ENCODE measurements at regions not wholly inside any gene's neighbourhood (a gene's known extent, or its start where the extent isn't known, plus 50 kb on each side); places are given as distances from the start of the nearest gene placed in this dataset.

GRCh38 chr6:134523903-134524650, 206.2 kb upstream of the SGK1 start:
- no peak for DNase-seq (ENCODE audit: low spot score)

DNA sequence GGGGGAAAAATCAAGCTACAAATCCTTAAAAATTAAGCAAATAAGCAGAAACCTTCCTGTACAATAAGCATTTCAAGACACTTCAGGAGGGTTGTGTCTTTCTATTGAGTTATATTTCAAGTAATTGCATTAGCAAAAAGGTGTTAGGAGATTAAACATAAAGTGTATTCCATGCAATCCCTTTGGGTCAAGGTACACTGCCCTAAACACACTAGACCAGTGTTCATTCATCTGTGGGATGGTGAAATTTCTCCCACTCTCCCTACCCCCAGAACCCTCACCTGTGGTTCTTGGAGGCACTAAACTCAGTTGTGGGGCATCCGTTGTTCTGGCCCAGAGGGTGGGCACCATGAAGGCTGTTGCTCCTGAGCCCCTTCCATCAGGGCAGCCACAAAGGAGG, 205.1 kb upstream of the SGK1 start:
- no peak for DNase-seq (ENCODE audit: low spot score)

DNA sequence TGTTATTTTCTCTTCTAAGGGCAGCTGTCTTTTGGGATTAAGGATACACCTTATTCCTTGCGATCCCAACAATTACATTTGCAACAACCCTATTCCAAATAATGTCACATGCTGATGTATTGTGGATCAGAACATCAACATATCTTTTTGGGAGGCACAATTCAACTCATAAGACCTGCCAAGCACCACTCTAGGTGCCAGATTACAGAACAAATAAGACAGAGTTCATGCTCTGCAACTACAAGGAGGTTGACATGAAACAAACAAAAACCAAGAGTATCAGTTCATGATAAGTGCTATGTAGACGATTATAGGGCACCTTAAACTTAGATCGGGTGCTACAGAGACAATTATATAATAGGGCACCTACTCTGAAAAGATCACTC, 203.2 kb upstream of the SGK1 start:
- DNase-seq (ENCODE audit: low spot score): no peak

DNA sequence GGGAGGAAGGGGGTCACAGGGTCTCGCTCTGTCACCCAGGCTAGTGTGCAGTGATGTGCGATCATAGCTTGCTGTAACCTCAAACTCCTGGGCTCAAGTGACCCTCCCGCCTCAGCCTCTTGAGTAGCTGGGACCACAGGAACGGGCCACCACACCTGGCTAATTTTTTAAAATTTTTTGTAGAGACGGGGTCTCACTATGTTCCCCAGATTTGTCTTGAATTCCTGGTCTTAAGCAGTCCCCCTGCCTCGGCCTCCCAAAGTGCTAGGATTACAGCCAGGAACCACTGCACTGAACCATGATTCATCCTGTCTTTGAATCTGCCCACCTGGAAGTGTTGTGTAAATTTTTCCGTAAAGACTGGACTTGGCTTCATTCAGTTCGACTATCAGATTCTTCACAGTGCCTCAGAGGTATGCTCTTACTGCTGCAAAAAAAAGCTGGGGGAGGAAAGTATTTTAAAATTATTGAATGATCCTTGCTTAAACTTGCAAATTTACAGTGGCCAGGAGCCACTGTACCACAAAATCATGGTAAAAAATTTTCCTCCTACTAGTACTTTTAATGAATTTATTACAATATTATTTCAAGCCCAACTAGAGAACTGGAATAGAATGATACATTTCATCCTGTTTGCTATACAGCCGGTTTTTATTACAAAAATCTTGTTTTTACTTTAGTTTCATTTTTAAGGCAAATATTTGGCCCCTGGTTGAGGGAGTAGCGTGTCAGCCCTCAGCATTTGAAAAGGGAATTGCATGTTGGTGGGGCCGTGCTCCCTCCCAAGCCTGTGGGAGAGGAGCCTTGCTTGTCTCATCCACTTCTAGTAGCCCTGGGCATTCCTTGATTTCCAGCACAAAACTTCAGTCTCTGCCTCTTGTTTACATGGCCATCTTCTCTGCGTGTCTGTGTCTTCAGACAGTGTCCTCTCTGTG, 202.5 kb upstream of the SGK1 start:
- DNase-seq (ENCODE audit: low spot score): no peak

DNA sequence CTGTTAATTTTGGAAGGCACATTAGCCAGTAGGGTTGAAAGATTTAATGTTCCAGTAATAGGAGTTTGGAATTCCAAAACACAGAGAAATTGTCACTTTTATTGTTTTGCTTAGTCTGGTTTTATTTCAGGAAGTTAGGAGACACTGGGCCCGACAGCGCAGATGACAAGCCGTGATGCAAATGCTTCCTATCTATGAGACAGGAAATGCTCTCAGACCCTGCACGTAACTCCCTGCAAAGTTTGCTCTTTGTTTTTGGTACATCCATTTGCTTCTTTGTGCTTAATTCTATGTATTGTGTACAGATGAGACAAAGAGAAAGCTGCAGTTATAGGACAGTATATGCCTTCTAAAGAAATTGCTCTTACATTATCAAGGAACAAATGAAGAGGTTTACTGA, 201.6 kb upstream of the SGK1 start:
- DNase-seq (ENCODE audit: low spot score): no peak

DNA sequence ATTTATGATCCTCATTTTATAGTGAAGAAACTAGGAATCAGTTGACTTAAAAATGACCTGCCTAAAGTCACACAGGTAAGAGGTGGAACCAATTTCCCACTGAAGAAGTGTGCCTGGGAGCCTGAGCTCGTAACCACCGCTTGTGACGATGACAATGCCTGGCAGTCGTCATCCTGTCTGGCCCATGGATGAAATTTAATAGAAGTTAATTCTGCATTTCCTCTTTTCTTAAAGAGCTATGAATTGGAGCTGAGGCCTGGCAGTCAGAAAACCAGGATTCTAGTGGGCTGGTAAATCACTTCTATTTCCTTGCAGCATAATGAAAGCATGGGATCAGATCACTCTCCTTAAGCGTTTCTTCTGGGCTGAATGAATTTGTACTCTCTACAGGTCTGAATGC, 200.0 kb upstream of the SGK1 start:
- DNase-seq (ENCODE audit: low spot score): no peak

- DNase-seq (ENCODE audit: low spot score): peak; percentile 63
These were observed 199.3 kb upstream of the SGK1 start for GRCh38 chr6:134517145-134517658.

DNA sequence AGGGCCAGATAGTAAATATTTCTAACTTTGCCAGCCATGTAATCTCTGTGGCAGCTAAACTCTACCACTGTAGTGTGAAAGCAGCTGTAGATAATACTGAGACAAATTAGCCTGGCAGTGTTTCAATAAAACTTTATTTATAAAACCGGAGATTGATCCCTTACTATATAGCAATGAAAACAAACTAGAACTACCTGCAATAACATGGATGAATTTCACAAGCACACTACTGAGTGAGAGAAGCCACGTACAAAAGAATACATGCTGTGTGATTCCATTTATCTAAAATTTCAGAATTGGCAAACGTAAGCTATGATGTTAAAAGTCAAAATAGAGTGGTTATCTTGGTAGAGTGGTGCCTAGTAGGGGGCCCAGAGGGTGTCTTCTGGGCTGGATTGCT, 198.7 kb upstream of the SGK1 start:
- DNase-seq (ENCODE audit: low spot score): no peak

- DNase-seq (ENCODE audit: low spot score): no peak
These were observed 198.1 kb upstream of the SGK1 start for GRCh38 chr6:134515986-134516385.

DNA sequence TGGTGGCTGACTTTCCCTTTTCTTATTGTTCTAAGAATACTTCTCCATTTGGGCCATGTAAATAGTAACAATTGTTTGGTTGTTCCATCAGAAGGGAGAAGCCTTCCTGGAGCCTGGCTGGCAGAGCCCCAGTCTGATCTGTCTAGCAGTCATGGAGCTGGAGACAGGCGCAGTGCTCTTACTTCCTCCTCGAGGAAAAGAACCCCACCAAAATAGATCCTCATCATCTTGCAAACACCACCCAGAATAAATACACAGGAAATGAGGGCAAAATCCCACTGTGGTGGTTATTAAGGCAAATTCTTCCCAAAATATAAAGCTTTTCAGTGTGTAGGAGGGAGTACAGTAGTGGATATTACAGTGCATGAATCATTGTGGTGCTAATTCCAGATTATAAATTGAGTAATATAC, 195.1 kb upstream of the SGK1 start:
- DNase-seq (ENCODE audit: low spot score): no peak

DNA sequence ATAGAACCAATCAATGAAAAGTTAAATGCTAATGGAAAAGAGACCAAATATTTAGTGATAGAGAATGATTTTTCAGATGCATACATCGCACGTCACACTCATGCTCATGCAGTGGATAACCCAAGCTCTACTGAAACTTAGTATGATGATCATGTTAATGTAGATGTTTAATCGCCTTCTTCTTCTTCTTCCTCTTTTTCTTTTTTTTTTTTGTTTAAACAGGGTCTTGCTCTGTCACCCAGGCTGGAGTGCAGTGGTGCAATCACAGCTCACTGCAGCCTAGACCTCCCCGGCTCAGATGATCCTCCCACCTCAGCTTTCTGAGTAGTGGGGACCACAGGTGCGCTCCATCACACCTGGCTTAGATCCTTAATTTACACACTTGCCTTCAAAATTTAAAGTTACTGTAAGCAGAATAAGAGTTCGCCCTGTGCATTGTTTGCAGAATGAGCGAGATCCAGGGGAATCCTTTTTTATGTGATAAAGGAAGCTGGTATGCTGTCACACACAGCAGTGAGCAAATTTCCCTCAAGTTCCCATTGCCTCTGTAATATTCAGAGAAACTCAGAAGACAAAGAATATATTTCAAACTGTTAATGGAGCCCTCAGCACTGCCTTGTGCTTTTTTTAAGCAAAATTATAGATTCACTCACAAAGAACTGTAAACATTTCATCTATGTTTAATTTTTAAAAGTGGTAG, 194.2 kb upstream of the SGK1 start:
- no peak for DNase-seq (ENCODE audit: low spot score)

- DNase-seq (ENCODE audit: low spot score): no peak
These were observed 193.0 kb upstream of the SGK1 start for GRCh38 chr6:134510920-134511319.

GRCh38 chr6:134510142-134510541, 192.2 kb upstream of the SGK1 start:
- DNase-seq (ENCODE audit: low spot score): no peak

GRCh38 chr6:134508862-134509498, 191.1 kb upstream of the SGK1 start:
- DNase-seq (ENCODE audit: low spot score): no peak

DNA sequence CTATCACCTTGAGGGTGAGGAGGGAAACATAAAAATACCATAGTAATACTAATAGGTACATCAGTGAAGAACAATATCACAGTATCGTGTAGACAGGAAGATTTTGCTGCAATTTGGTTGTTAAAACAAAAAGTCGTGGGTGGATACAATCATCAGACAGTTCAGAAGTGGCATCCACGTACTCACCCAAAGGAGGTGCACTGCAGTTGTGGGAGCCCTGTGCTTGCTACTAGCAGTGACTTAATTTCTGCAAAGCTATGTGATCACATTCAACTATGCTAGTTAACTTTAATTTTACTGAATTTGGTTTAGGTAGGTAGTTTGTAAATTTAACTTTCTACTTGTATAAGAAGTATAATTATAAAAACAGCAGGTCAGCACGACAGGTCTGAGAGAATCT, 188.2 kb upstream of the SGK1 start:
- no peak for DNase-seq (ENCODE audit: low spot score)

- DNase-seq (ENCODE audit: low spot score): no peak
These were observed 185.8 kb upstream of the SGK1 start for GRCh38 chr6:134503585-134504281.

DNA sequence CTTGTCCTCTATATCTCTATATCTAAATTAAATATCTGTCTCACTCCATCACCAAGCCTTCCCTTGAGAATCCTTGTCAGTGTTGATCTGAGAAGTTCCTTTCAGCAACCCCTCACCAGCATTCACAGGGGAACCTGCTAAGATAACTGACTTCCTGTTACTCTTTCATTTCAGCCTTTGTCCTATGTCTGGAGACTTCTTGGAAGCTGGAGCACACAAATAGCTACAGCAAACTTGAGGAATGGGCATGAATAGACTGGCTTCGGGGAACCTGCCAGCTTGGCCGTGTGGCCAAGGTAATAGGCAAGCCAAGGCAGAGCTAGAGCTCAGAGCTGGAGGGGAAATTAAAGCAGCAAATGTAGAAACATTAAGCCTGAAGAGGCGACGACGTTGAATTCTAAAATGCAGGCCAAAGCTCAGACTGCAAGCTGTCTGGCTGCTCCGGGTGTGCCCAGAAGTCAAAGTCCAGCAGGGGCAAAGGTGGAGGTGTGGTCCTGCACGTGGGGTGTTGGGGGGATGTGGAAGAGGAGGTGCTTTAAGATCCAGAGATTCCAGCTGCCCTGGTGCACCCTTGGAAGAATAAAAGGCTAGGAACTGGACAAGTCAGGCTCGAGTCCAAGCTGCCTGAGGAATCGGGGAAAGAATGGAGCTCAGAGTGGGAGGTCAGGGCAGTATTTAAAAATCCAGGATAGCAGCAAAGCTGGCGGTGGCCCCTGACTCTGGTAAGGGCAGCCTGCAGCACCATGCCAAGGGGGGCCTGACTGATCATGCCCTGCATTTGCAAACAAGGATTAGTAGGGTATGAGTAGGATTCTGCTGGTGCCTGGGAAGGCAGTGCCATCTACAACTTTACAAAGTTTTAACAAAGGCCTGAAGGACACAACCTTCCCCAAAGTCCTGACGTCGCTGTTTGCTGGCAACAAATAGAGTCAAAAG, 185.0 kb upstream of the SGK1 start:
- DNase-seq (ENCODE audit: low spot score): no peak

DNA sequence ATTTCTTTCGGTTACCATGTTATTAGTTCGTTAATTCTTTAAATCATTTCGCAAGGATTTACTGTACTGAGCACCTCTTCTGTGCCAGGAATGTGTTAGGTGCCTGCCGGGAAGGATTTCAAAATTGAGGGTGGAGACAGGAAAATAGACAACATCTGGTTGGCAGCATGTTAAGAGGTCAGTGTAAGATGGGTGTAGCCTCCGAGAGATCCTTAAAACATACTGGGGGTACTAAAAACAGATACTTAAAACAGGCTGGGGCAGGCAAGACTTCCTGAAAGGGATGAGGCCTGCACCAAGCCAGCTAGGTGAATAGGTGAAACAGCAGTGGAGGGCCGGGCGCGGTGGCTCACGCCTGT, 178.0 kb upstream of the SGK1 start:
- no peak for DNase-seq (ENCODE audit: low spot score)

DNA sequence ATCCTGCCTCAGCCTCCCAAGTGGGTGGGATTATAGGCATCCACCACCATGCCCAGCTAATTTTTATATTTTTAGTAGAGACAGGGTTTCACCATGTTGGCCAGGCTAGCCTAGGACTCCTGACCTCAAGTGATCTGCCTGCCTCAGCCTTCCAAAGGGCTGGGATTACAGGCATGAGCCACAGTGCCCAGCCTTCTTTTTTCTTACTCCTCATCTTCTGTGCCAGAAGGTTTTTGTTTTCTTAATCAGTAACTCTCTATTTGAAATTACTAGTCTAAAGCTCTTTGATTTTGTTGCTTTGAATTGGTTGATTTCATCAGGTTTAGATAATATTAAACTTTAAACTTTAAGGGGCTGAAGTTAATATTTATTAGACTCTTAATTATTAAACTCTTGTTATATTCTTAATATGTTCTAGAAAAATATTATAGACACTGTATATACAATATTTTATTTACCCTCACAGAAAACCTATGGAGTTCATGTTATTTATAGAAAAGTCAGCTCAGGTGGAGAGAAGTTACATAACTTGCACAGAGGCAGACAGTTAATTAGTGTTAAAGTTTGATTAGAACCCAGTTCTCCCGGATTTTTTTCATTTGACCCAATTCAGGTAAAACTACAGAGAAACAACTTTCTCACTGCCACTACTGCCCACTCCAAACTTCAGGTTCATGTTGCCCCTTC, 177.4 kb upstream of the SGK1 start:
- DNase-seq (ENCODE audit: low spot score): no peak

GRCh38 chr6:134493789-134494188, 175.9 kb upstream of the SGK1 start:
- no peak for DNase-seq (ENCODE audit: low spot score)

Measured in AG08396 (cell line).